IMR-90 (cell line): ENCODE measurements at regions not wholly inside any gene's neighbourhood (a gene's known extent, or its start where the extent isn't known, plus 50 kb on each side); places are given as distances from the start of the nearest gene placed in this dataset.

Experiments
- ATAC-seq: fragments of 200-7000 bp; cut with Tn5 transposase; 2 replicates; pipeline ENCODE4 v1.9.1; 2020; ENCODE audit warnings: low read depth, mild to moderate bottlenecking, moderate library complexity
- BruUV-seq: library from RNA; stranded (reverse); fragments of 400-500 nt; replicated peaks from 2 replicates; lab custom pipeline; 2021; lab: Mats Ljungman, UMichigan
- CTCF ChIA-PET: fragments of 300-600 bp; formaldehyde crosslinking; extraction: SDS; loops from one replicate; lab custom pipeline; 2021; ENCODE audit warnings: antibody characterized with exemption; lab: Yijun Ruan, JAX
- POLR2A ChIA-PET: fragments of 300-600 bp; sonication (Branson Sonifier 250); formaldehyde crosslinking; loops from one replicate; lab custom pipeline; 2022; ENCODE audit warnings: antibody characterized with exemption; ENCODE audit not compliant: unreplicated experiment; lab: Charles Lee
- DNase-seq: peaks from one replicate; pipeline ENCODE4 v3.0.0; 2013
- H2AFZ ChIP-seq: replicated peaks from 2 replicates; pipeline ENCODE3; 2013; ENCODE audit warnings: low read length, mild to moderate bottlenecking; ENCODE audit not compliant: poor library complexity
- H2AK5ac ChIP-seq: 2 replicates; pipeline ENCODE4 v1.6.1; 2013; ENCODE audit warnings: low read depth, low read length, inconsistent platforms
- H2AK9ac ChIP-seq: replicated peaks from 2 replicates; pipeline ENCODE3; 2013; ENCODE audit warnings: mild to moderate bottlenecking, low read depth, low read length, moderate library complexity; ENCODE audit not compliant: poor library complexity
- H2BK120ac ChIP-seq: 2 replicates; pipeline ENCODE4 v1.6.1; 2013; ENCODE audit warnings: low read depth, low read length, inconsistent platforms
- H2BK15ac ChIP-seq: 3 replicates; pipeline ENCODE4 v1.6.1; 2013; ENCODE audit warnings: low read depth, low read length, inconsistent platforms
- H2BK20ac ChIP-seq: 2 replicates; pipeline ENCODE4 v1.6.1; 2013; ENCODE audit warnings: low read depth, mild to moderate bottlenecking, inconsistent platforms, low read length, moderate library complexity
- H2BK5ac ChIP-seq: 2 replicates; pipeline ENCODE4 v1.6.1; 2013; ENCODE audit warnings: mild to moderate bottlenecking, low read depth, low read length, inconsistent platforms; ENCODE audit not compliant: poor library complexity, severe bottlenecking
- H3K14ac ChIP-seq: replicated peaks from 2 replicates; pipeline ENCODE4 v1.6.1; 2013; ENCODE audit warnings: low read depth, low read length, inconsistent platforms
- H3K18ac ChIP-seq: 2 replicates; pipeline ENCODE4 v1.6.1; 2013; ENCODE audit warnings: low read depth, low read length, control low read depth
- H3K23ac ChIP-seq: 2 replicates; pipeline ENCODE4 v1.6.1; 2013; ENCODE audit warnings: low read depth, low read length, inconsistent platforms
- H3K27ac ChIP-seq: 2 replicates; pipeline ENCODE4 v1.5.1; 2013; ENCODE audit warnings: mild to moderate bottlenecking, control low read depth, low read length; ENCODE audit not compliant: insufficient read depth
- H3K27me3 ChIP-seq: 2 replicates; pipeline ENCODE4 v1.6.1; 2013; ENCODE audit warnings: low read length; ENCODE audit not compliant: control insufficient read depth, insufficient read depth
- H3K36me3 ChIP-seq: 2 replicates; pipeline ENCODE4 v1.6.1; 2013; ENCODE audit warnings: low read length, mixed read lengths; ENCODE audit not compliant: control insufficient read depth, insufficient read depth
- H3K4ac ChIP-seq: 2 replicates; pipeline ENCODE4 v1.6.1; 2013; ENCODE audit warnings: low read depth, low read length, inconsistent platforms
- H3K4me1 ChIP-seq: 2 replicates; pipeline ENCODE4 v1.6.1; 2013; ENCODE audit warnings: low read length, mixed read lengths; ENCODE audit not compliant: control insufficient read depth, insufficient read depth
- H3K4me2 ChIP-seq: 2 replicates; pipeline ENCODE4 v1.6.1; 2013; ENCODE audit warnings: low read depth, mild to moderate bottlenecking, control low read depth, low read length, moderate library complexity
- H3K4me3 ChIP-seq: 2 replicates; pipeline ENCODE4 v1.5.1; 2013; ENCODE audit warnings: low read depth, mild to moderate bottlenecking, control low read depth, low read length, moderate library complexity; ENCODE audit not compliant: insufficient read depth
- H3K56ac ChIP-seq: 2 replicates; pipeline ENCODE4 v1.6.1; 2013; ENCODE audit warnings: low read length, inconsistent platforms; ENCODE audit not compliant: insufficient read depth; ENCODE audit errors: extremely low read depth
- H3K79me1 ChIP-seq, 2 experiments: 2 replicates each; pipeline ENCODE4 v1.6.1; 2013; ENCODE audit warnings: low read length in 2 of 2, inconsistent platforms in 1 of 2, low read depth in 1 of 2
- H3K9ac ChIP-seq: 2 replicates; pipeline ENCODE4 v1.6.1; 2013; ENCODE audit warnings: low read depth, low read length, control low read depth
- H3K9me1 ChIP-seq: 2 replicates; pipeline ENCODE4 v1.6.1; 2013; ENCODE audit warnings: low read length, inconsistent platforms; ENCODE audit not compliant: insufficient read depth
- H3K9me3 ChIP-seq: 2 replicates; pipeline ENCODE4 v1.6.1; 2013; ENCODE audit warnings: low read length; ENCODE audit not compliant: control insufficient read depth, insufficient read depth
- H4K20me1 ChIP-seq: 2 replicates; pipeline ENCODE4 v1.6.1; 2013; ENCODE audit warnings: low read length, inconsistent platforms; ENCODE audit not compliant: insufficient read depth
- H4K5ac ChIP-seq: 2 replicates; pipeline ENCODE4 v1.6.1; 2013; ENCODE audit warnings: mild to moderate bottlenecking, low read depth, low read length, control low read depth
- H4K8ac ChIP-seq, 2 experiments: 2 replicates each; pipeline ENCODE4 v1.6.1; 2013; ENCODE audit warnings: low read depth in 2 of 2, low read length in 2 of 2, control low read depth in 1 of 2, inconsistent platforms in 1 of 2
- H4K91ac ChIP-seq: 2 replicates; pipeline ENCODE4 v1.6.1; 2013; ENCODE audit warnings: low read depth, low read length, inconsistent platforms; ENCODE audit not compliant: insufficient read depth
- CEBPB ChIP-seq: IDR thresholded peaks from 2 replicates; pipeline ENCODE4 v1.6.1; 2012; ENCODE audit warnings: low read depth, low read length, improper control_type of control experiment
- CHD1 ChIP-seq: IDR thresholded peaks from 2 replicates; pipeline ENCODE4 v1.6.1; 2012; ENCODE audit warnings: low read depth, low read length, improper control_type of control experiment
- MAFK ChIP-seq: IDR thresholded peaks from 2 replicates; pipeline ENCODE4 v1.6.1; 2012; ENCODE audit warnings: low read depth, low read length, improper control_type of control experiment
- MAZ ChIP-seq: IDR thresholded peaks from 2 replicates; pipeline ENCODE4 v1.6.1; 2012; ENCODE audit warnings: low read depth, mild to moderate bottlenecking, low read length, improper control_type of control experiment, moderate library complexity, borderline replicate concordance
- NFE2L2 ChIP-seq: fragments of 150-350 bp; IDR thresholded peaks from 2 replicates; pipeline ENCODE4 v1.6.1; 2016; ENCODE audit warnings: low read depth, mild to moderate bottlenecking, low read length
- POLR2A ChIP-seq: IDR thresholded peaks from 2 replicates; pipeline ENCODE4 v1.6.1; 2012; ENCODE audit warnings: mild to moderate bottlenecking, low read depth, low read length
- RAD21 ChIP-seq: IDR thresholded peaks from 2 replicates; pipeline ENCODE4 v1.6.1; 2012; ENCODE audit warnings: low read length, improper control_type of control experiment
- RCOR1 ChIP-seq: IDR thresholded peaks from 2 replicates; pipeline ENCODE4 v1.6.1; 2012; ENCODE audit warnings: mild to moderate bottlenecking, low read length, improper control_type of control experiment; ENCODE audit not compliant: insufficient replicate concordance
- RFX5 ChIP-seq: IDR thresholded peaks from 2 replicates; pipeline ENCODE4 v1.8.0; 2012; ENCODE audit warnings: low read depth, mild to moderate bottlenecking, low read length, moderate library complexity
- SMC3 ChIP-seq: fragments of 150-350 bp; IDR thresholded peaks from 2 replicates; pipeline ENCODE4 v1.6.1; 2016; ENCODE audit warnings: low read depth, mild to moderate bottlenecking, antibody characterized with exemption, low read length, moderate library complexity
- whole genome bisulfite sequencing, 2 experiments: methylation state at CpG; one replicate each; pipeline versions ENCODE4 v1.1.5 to v1.1.7; 2013; ENCODE audit warnings: missing lambda C conversion rate in 2 of 2; ENCODE audit not compliant: insufficient read length in 1 of 2; ENCODE audit errors: extremely low coverage in 2 of 2; 5-methylcytosine and 5-hydroxymethylcytosine counted together
- dilution Hi-C: fragments of 300-500 bp; cut with HindIII; formaldehyde crosslinking; loops from one replicate; pipeline ENCODE4 v1.14.3; 2018; ENCODE audit warnings: low sequenced_read_pairs; ENCODE audit not compliant: unreplicated experiment
- in situ Hi-C: fragments of 300-500 bp; cut with MboI; formaldehyde crosslinking; loops from 3 replicates; pipeline ENCODE4 v1.14.3; 2019; ENCODE audit warnings: low sequenced_read_pairs, inconsistent platforms, mixed read lengths
- intact Hi-C: fragments of 100-400 bp; cut with micrococcal nuclease; formaldehyde crosslinking; loops from 2 replicates; pipeline ENCODE4 v1.10.0; 2022
- TF ChIP-seq, protein P1 (sequence below): fragments of 150-350 bp; IDR thresholded peaks from 2 replicates; pipeline ENCODE4 v1.6.1; 2016; ENCODE audit warnings: low read depth, mild to moderate bottlenecking, low read length, moderate library complexity, borderline replicate concordance
- TF ChIP-seq, protein P2 (sequence below): fragments of 150-350 bp; IDR thresholded peaks from 2 replicates; pipeline ENCODE4 v1.6.1; 2017; ENCODE audit warnings: mild to moderate bottlenecking, antibody characterized with exemption, low read length, low read depth
- TF ChIP-seq, protein P3 (sequence below): conservative IDR thresholded peaks from 2 replicates; pipeline ENCODE4 v1.5.1; 2012; ENCODE audit warnings: mild to moderate bottlenecking, low read depth, low read length, improper control_type of control experiment

GRCh38 chr2:94273242-94273641, 598.0 kb upstream of the TEKT4 start:
- no peak overlapping the region for H3K9ac ChIP-seq
- peak overlapping the region; percentile 63 for H2AFZ ChIP-seq
- H3K9me1 ChIP-seq, result no peaks in the 10 kb centered on the region
- H3K18ac ChIP-seq, result no peak overlapping the region
- H4K5ac ChIP-seq, result no peak overlapping the region
- no peak overlapping the region for H3K27ac ChIP-seq
- no peaks in the 10 kb centered on the region for H3K79me1 ChIP-seq
- BruUV-seq, result no TSS peak
- no peak overlapping the region for H3K23ac ChIP-seq
- no peaks in the 10 kb centered on the region for H3K4me1 ChIP-seq
- no peak for DNase-seq
- no peak overlapping the region for H2BK120ac ChIP-seq
- in situ Hi-C loops (no loop called here), intact Hi-C loops (no loop called here), dilution Hi-C loops (no loop called here)
- no peak overlapping the region for H2BK20ac ChIP-seq
- POLR2A ChIA-PET, result no interaction called here
- no peaks in the 10 kb centered on the region for H4K20me1 ChIP-seq
- CTCF ChIA-PET, result no interaction called here
- H2BK5ac ChIP-seq, result no peak overlapping the region
- no peak overlapping the region for H3K4me2 ChIP-seq
- no peak overlapping the region for H2AK9ac ChIP-seq
- H3K14ac ChIP-seq, result no peak overlapping the region
- H3K4ac ChIP-seq, result no peak overlapping the region
- H3K36me3 ChIP-seq, result no peaks in the 10 kb centered on the region
- H3K4me3 ChIP-seq, result no peak overlapping the region
- no peak overlapping the region for H4K91ac ChIP-seq
- WGBS, 2 experiments, result 1% methylated on average over 18 of the region's 55 CpGs; no CpG with 5 or more reads in 1 of the 2 experiments
- H3K9me3 ChIP-seq, result no peaks in the 10 kb centered on the region
- no peak overlapping the region for H3K56ac ChIP-seq
- no peak for ATAC-seq
- H2AK5ac ChIP-seq, result no peak overlapping the region
- H2BK15ac ChIP-seq, result no peak overlapping the region
- TF ChIP-seq, protein P1, sequence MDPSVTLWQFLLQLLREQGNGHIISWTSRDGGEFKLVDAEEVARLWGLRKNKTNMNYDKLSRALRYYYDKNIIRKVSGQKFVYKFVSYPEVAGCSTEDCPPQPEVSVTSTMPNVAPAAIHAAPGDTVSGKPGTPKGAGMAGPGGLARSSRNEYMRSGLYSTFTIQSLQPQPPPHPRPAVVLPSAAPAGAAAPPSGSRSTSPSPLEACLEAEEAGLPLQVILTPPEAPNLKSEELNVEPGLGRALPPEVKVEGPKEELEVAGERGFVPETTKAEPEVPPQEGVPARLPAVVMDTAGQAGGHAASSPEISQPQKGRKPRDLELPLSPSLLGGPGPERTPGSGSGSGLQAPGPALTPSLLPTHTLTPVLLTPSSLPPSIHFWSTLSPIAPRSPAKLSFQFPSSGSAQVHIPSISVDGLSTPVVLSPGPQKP, result no peak
- no peak for TF ChIP-seq RAD21
- TF ChIP-seq, protein P2, sequence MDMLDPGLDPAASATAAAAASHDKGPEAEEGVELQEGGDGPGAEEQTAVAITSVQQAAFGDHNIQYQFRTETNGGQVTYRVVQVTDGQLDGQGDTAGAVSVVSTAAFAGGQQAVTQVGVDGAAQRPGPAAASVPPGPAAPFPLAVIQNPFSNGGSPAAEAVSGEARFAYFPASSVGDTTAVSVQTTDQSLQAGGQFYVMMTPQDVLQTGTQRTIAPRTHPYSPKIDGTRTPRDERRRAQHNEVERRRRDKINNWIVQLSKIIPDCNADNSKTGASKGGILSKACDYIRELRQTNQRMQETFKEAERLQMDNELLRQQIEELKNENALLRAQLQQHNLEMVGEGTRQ, result no peak
- TF ChIP-seq MAZ, result no peak
- TF ChIP-seq POLR2A, result no peak
- no peak for TF ChIP-seq CHD1
- TF ChIP-seq SMC3, result no peak
- no peak for TF ChIP-seq RCOR1
- TF ChIP-seq NFE2L2, result no peak
- no peak for TF ChIP-seq RFX5
- TF ChIP-seq, protein P3, sequence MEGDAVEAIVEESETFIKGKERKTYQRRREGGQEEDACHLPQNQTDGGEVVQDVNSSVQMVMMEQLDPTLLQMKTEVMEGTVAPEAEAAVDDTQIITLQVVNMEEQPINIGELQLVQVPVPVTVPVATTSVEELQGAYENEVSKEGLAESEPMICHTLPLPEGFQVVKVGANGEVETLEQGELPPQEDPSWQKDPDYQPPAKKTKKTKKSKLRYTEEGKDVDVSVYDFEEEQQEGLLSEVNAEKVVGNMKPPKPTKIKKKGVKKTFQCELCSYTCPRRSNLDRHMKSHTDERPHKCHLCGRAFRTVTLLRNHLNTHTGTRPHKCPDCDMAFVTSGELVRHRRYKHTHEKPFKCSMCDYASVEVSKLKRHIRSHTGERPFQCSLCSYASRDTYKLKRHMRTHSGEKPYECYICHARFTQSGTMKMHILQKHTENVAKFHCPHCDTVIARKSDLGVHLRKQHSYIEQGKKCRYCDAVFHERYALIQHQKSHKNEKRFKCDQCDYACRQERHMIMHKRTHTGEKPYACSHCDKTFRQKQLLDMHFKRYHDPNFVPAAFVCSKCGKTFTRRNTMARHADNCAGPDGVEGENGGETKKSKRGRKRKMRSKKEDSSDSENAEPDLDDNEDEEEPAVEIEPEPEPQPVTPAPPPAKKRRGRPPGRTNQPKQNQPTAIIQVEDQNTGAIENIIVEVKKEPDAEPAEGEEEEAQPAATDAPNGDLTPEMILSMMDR, result no peak
- no peak for TF ChIP-seq MAFK
- no peak for TF ChIP-seq CEBPB
- no peak overlapping the region for H4K8ac ChIP-seq
- no peaks in the 10 kb centered on the region for H3K27me3 ChIP-seq
